Effector memory CD8-positive, alpha-beta T cell (primary cell): ENCODE measurements at regions not wholly inside any gene's neighbourhood (a gene's known extent, or its start where the extent isn't known, plus 50 kb on each side); places are given as distances from the start of the nearest gene placed in this dataset.
"Not testable (repeated sequence)": the region's sequence is repeated elsewhere in the genome, so short reads cannot be mapped to it uniquely, and the experiment has no call there.

Experiments used
- ATAC-seq: fragments of 150-1000 bp; cut with Tn5 transposase; replicated peaks from 2 replicates; pipeline ENCODE4 v1.10.0; 2021; ENCODE audit warnings: mild to moderate bottlenecking, moderate library complexity
- DNase-seq, 3 experiments: peaks; one replicate each; pipeline ENCODE4 v3.0.0; 2021
- H3K27ac Mint-ChIP-seq, 2 donors: one replicate each; pipeline ENCODE4 v1.8.0; 2022; ENCODE audit warnings: mild to moderate bottlenecking in 2 of 2, mixed read lengths in 2 of 2, moderate library complexity in 2 of 2
- H3K27me3 Mint-ChIP-seq, 2 donors: one replicate each; pipeline ENCODE4 v1.8.0; 2022; ENCODE audit warnings: mixed read lengths in 2 of 2
- H3K36me3 Mint-ChIP-seq: one replicate; pipeline ENCODE4 v1.8.0; 2022; ENCODE audit warnings: mild to moderate bottlenecking, moderate library complexity, mixed read lengths; ENCODE audit not compliant: insufficient read depth
- H3K4me1 Mint-ChIP-seq, 2 donors: one replicate each; pipeline ENCODE4 v1.8.0; 2022; ENCODE audit warnings: low read depth in 2 of 2, mixed read lengths in 2 of 2
- H3K4me3 Mint-ChIP-seq, 2 donors: one replicate each; pipeline ENCODE4 v1.8.0; 2022; ENCODE audit warnings: mild to moderate bottlenecking in 2 of 2, mixed read lengths in 2 of 2, moderate library complexity in 2 of 2
- H3K9me3 Mint-ChIP-seq, 2 donors: one replicate each; pipeline ENCODE4 v1.8.0; 2022; ENCODE audit warnings: mixed read lengths in 2 of 2

- DNase-seq: no peak
- no peaks in the 10 kb centered on the region for H3K36me3 Mint-ChIP-seq
- H3K27ac Mint-ChIP-seq: no peak overlapping the region
- H3K27me3 Mint-ChIP-seq: no peaks in the 10 kb centered on the region
- no peaks in the 10 kb centered on the region for H3K4me1 Mint-ChIP-seq
- no peak for ATAC-seq
- peaks cover 7 to 14% of the 10 kb centered on the region in 2 donors for H3K9me3 Mint-ChIP-seq
- H3K4me3 Mint-ChIP-seq: no peak overlapping the region
Observed at GRCh38 chr4:23114538-23114937, 421.8 kb downstream of the GBA3 start.

DNA sequence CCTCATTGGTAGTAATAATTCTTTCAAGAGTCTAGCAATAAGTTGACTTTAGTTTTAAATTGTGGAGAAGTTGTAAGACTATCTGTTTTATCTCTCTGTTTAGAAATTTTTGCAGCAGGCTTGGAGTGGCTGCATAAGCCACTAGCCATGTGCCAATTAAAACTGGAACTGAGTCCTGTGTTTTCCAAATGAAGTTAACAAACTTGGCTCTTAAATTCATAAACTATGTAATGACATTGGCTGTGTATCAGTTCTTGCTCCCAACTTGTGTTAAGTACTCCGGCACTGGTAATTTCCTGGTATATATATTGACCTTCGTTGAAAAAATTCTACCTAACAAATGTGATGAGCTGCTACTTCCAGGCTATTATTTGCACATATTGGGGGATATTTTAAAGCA is 420.4 kb downstream of the GBA3 start:
- no peak overlapping the region for H3K4me3 Mint-ChIP-seq
- no peaks in the 10 kb centered on the region for H3K4me1 Mint-ChIP-seq
- H3K27ac Mint-ChIP-seq: no peak overlapping the region
- ATAC-seq (no peak), DNase-seq (no peak)
- no peaks in the 10 kb centered on the region for H3K36me3 Mint-ChIP-seq
- H3K27me3 Mint-ChIP-seq: no peaks in the 10 kb centered on the region
- peaks cover 7 to 12% of the 10 kb centered on the region in 2 donors for H3K9me3 Mint-ChIP-seq

GRCh38 chr4:23106516-23106915 is 413.8 kb downstream of the GBA3 start:
- Mint-ChIP-seq H3K9me3 (peaks cover 3 to 13% of the 10 kb centered on the region in 2 donors), H3K4me3 (no peak overlapping the region), H3K27ac (no peak overlapping the region), H3K27me3 (no peaks in the 10 kb centered on the region), H3K4me1 (no peaks in the 10 kb centered on the region), H3K36me3 (no peaks in the 10 kb centered on the region)
- DNase-seq (no peak), ATAC-seq (no peak)

GRCh38 chr4:23105759-23106370 is 413.1 kb downstream of the GBA3 start:
- DNase-seq (no peak), ATAC-seq (no peak)
- Mint-ChIP-seq H3K27ac (no peak overlapping the region), H3K4me3 (no peak overlapping the region), H3K27me3 (no peaks in the 10 kb centered on the region), H3K36me3 (no peaks in the 10 kb centered on the region), H3K4me1 (no peaks in the 10 kb centered on the region), H3K9me3 (peaks cover 5 to 13% of the 10 kb centered on the region in 2 donors)

DNA sequence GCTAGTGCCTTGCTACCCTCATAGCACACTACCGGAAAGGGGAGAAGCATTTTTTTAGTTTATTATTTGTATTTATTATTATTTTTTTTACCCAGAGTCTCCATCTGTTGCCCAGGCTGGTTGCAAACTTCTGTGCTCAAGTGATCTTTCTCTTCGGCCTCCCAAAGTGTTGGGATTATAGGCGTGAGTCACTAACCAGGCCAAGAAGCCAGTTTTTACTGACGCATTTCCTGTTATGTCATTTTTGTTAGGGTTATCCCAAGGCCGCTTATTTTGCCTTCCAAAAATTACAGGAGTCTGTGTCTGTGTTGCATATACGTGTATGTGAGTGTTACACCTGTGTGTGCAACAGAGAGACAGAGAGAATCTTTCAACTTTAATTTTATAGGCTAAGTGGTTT is 404.5 kb downstream of the GBA3 start:
- Mint-ChIP-seq H3K9me3 (peaks cover 7 to 14% of the 10 kb centered on the region in 2 donors), H3K27ac (no peak overlapping the region), H3K4me1 (no peaks in the 10 kb centered on the region), H3K36me3 (no peaks in the 10 kb centered on the region), H3K27me3 (no peaks in the 10 kb centered on the region), H3K4me3 (no peak overlapping the region)
- DNase-seq (no peak), ATAC-seq (no peak)

GRCh38 chr4:23091711-23092110 is 399.0 kb downstream of the GBA3 start:
- H3K4me1 Mint-ChIP-seq: no peaks in the 10 kb centered on the region
- no peak overlapping the region for H3K4me3 Mint-ChIP-seq
- peaks cover 7 to 13% of the 10 kb centered on the region in 2 donors for H3K9me3 Mint-ChIP-seq

DNA sequence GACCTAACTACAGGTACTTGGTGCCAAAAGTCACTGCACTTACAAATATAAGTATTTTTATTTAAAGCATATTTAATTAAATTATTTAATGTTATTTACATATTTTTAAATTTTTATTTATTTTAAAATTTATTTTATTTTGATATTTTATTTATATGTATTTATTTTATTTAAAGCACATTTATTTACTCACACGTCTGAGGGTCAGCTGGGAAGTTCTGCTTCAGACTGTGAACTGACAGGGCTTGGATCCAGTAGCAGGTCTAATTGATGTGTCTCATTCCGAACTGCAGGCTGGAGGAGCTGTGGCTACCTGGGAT is 392.5 kb downstream of the GBA3 start:
- Mint-ChIP-seq H3K36me3 (no peaks in the 10 kb centered on the region), H3K9me3 (peaks cover 15 to 20% of the 10 kb centered on the region in 2 donors), H3K4me1 (no peaks in the 10 kb centered on the region), H3K27ac (no peak overlapping the region), H3K4me3 (no peak overlapping the region), H3K27me3 (no peaks in the 10 kb centered on the region)
- ATAC-seq (no peak), DNase-seq (no peak)

More at GRCh38 chr4:23091711-23092110, 399.0 kb downstream of the GBA3 start:
- DNase-seq (no peak), ATAC-seq (no peak)
- H3K27me3 Mint-ChIP-seq: no peaks in the 10 kb centered on the region
- H3K27ac Mint-ChIP-seq: no peak overlapping the region
- no peaks in the 10 kb centered on the region for H3K36me3 Mint-ChIP-seq

- Mint-ChIP-seq H3K4me3 (no peak overlapping the region), H3K36me3 (no peaks in the 10 kb centered on the region), H3K27me3 (no peaks in the 10 kb centered on the region), H3K4me1 (no peaks in the 10 kb centered on the region), H3K9me3 (peaks cover 13 to 20% of the 10 kb centered on the region in 2 donors), H3K27ac (no peak overlapping the region)
- ATAC-seq: no peak
- DNase-seq: no peak
Observed at GRCh38 chr4:23084559-23085248, 392.0 kb downstream of the GBA3 start.

DNA sequence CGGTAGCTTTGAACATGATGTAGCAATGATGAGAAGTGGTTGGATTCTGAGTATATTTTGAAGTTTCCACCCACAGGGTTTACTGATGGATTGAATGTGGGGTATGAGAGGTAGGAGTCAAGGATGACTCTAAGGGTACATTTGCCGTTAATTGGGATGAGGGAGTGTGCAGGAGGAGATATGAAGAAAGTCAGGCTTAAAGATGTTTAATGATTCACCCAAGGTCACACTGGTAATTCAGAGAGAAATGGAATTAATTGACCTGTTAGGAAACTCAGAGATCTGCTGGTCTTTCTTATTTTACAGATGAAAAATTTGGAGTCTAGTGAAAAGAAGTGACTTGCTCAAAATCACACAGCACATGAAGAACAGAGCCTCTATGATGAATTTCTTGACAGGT is 390.7 kb downstream of the GBA3 start:
- Mint-ChIP-seq H3K27ac (no peak overlapping the region), H3K4me1 (no peaks in the 10 kb centered on the region), H3K4me3 (no peak overlapping the region), H3K9me3 (peaks cover 16 to 20% of the 10 kb centered on the region in 2 donors), H3K36me3 (no peaks in the 10 kb centered on the region), H3K27me3 (no peaks in the 10 kb centered on the region)
- ATAC-seq (no peak), DNase-seq (no peak)

DNA sequence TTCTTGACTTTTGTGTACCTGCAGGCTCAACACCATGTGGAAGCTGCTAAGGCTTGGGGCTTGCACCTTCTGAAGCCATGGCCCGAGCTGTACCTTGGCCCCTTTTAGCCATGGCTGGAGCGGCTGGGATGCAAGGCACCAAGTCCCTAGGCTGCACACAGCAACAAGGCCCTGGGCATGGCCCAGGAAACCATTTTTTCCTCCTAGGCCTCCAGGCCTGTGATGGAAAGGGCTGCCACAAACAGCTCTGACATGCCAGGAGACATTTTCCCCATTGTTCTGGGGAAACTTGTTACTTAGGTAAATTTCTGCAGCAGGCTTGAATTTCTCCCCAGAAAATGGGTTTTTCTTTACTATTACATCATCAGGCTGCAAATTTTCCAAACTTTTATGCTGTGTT is 387.4 kb downstream of the GBA3 start:
- peaks cover 20 to 22% of the 10 kb centered on the region in 2 donors for H3K9me3 Mint-ChIP-seq
- H3K36me3 Mint-ChIP-seq, ATAC-seq, DNase-seq, H3K27ac Mint-ChIP-seq, H3K4me1 Mint-ChIP-seq, H3K4me3 Mint-ChIP-seq, H3K27me3 Mint-ChIP-seq: not testable (repeated sequence)

DNA sequence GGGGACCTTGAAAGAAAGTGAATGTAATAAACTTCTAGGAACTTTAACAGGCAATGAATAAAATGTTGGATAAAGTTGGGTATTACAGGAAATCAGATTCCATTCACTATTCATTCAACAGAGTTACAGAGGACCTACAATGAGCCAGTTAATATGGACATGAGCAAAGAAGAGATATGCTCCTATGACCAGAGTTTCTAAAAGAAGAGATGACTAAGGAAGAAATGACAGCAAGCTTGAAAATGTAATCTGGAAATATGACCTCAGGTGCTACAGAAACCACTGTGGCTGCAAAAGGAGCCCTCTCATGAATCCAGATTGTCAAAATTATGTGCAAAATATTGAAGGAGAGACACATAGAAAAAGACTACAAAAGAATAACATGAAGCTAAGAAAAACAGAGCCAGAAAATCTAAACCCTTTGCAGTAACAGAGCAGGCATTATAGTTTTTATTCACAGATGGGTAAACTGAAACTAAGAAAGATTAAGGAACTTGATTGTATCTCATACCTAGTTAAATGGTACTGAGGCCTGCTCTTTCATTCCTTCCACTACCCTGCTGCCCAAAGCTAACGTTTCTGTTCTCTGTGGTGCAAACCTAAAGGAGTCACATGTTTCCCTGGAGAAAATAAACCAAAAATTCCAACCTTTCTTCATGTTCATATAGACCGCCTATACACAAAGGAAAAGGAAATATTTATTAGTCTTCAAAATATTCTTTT is 378.3 kb downstream of the GBA3 start:
- Mint-ChIP-seq H3K27me3 (no peaks in the 10 kb centered on the region), H3K27ac (no peak overlapping the region), H3K36me3 (no peaks in the 10 kb centered on the region), H3K4me1 (no peaks in the 10 kb centered on the region), H3K4me3 (no peak overlapping the region), H3K9me3 (peaks cover 15 to 29% of the 10 kb centered on the region in 2 donors)
- ATAC-seq (no peak), DNase-seq (no peak)

DNA sequence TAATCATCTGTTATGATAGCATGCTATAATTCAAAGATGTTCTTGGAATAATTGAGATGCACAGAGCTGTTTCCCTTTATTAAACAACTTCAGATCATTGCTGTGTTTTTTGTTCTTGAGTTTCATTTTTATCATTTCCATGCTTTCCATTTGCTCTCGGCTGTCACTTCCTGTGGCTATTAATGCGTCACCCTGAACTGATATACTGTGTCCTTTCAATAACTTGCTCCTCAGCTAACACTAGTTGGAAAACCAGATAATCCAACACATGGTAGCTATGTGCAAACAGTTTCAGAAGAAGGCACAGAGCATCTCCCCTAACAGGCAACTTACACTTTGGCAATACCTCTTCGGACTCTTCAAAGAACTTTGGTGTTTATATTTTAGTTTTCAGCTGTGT is 376.0 kb downstream of the GBA3 start:
- H3K27me3 Mint-ChIP-seq: no peaks in the 10 kb centered on the region
- no peaks in the 10 kb centered on the region for H3K36me3 Mint-ChIP-seq
- no peaks in the 10 kb centered on the region for H3K4me1 Mint-ChIP-seq
- no peak overlapping the region for H3K27ac Mint-ChIP-seq
- peaks cover 15 to 29% of the 10 kb centered on the region in 2 donors for H3K9me3 Mint-ChIP-seq
- DNase-seq (no peak), ATAC-seq (no peak)
- H3K4me3 Mint-ChIP-seq: no peak overlapping the region

DNA sequence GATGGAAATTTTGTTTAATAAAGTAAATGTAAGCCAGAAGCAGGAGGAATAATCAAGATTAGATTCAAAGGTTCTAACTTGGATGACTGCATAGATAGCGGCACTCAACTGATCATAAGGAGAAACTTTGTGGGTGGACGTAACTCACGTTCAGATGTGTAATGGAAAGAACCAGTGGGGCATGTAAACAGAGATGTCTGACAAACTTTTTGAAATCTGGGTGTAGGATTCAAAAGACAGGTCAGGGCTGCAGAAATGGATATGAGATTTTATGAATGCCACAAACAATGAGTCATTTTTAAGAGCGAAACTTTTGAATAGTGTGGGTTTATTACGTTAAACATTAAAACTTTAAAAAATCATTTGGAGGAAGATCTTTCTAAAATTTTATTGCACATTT is 375.6 kb downstream of the GBA3 start:
- DNase-seq (no peak), ATAC-seq (no peak)
- no peaks in the 10 kb centered on the region for H3K27me3 Mint-ChIP-seq
- no peak overlapping the region for H3K4me3 Mint-ChIP-seq
- peaks cover 15 to 29% of the 10 kb centered on the region in 2 donors for H3K9me3 Mint-ChIP-seq
- H3K27ac Mint-ChIP-seq: no peak overlapping the region
- no peaks in the 10 kb centered on the region for H3K36me3 Mint-ChIP-seq
- H3K4me1 Mint-ChIP-seq: no peaks in the 10 kb centered on the region

DNA sequence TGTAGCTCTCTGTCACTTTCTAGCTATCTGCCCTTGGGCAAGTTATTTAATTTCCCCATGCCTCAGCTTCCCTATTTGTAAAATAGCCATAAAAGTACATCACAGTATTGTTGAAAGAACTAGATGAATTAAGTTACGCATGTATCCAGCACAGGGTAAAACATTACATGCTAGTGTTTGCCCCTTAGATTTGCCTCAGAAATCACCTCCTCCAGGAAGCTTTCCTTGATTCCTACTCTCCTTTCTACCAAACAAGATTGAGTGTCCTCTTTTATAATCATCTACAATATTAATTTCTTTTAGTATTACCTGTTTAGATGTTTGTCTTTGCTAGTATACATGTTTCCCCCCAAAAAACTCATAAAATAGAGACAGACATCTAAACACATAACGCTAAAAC is 369.5 kb downstream of the GBA3 start:
- Mint-ChIP-seq H3K4me3 (no peak overlapping the region), H3K4me1 (no peaks in the 10 kb centered on the region), H3K27me3 (no peaks in the 10 kb centered on the region), H3K27ac (no peak overlapping the region), H3K9me3 (peaks cover 1 to 27% of the 10 kb centered on the region in 2 donors), H3K36me3 (no peaks in the 10 kb centered on the region)
- no peak for DNase-seq
- ATAC-seq: no peak
